C4-2B (cell line): ENCODE measurements at regions not wholly inside any gene's neighbourhood (a gene's known extent, or its start where the extent isn't known, plus 50 kb on each side); places are given as distances from the start of the nearest gene placed in this dataset.

Experiments used
- ZFX ChIP-seq: fragments of 450-650 bp; IDR thresholded peaks from 2 replicates; pipeline ENCODE4 v1.6.1; 2017
- TF ChIP-seq, protein P1 (sequence below): fragments of 450-650 bp; conservative IDR thresholded peaks from 2 replicates; pipeline ENCODE4 v1.5.1; 2017; ENCODE audit warnings: mild to moderate bottlenecking

DNA sequence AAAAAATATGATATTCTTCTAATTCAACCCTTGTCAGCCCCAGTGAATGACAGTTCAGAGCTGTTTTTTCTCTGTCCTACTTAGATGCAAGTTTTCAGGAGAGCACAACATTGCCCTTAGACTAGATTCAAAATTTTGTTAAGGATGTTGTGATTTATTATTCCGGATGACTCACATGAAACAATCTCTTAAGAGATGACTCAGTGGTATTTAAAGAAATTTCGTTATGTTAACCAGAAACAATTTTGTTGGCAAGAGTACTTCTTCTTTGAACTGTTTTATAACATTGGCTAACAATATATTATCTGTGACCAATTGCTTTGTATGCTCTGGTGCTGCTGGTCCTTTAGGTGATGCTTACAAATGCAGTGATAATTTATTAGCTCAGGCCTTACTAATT is 132.0 kb downstream of the IZUMO3 start:
- TF ChIP-seq, protein P1, sequence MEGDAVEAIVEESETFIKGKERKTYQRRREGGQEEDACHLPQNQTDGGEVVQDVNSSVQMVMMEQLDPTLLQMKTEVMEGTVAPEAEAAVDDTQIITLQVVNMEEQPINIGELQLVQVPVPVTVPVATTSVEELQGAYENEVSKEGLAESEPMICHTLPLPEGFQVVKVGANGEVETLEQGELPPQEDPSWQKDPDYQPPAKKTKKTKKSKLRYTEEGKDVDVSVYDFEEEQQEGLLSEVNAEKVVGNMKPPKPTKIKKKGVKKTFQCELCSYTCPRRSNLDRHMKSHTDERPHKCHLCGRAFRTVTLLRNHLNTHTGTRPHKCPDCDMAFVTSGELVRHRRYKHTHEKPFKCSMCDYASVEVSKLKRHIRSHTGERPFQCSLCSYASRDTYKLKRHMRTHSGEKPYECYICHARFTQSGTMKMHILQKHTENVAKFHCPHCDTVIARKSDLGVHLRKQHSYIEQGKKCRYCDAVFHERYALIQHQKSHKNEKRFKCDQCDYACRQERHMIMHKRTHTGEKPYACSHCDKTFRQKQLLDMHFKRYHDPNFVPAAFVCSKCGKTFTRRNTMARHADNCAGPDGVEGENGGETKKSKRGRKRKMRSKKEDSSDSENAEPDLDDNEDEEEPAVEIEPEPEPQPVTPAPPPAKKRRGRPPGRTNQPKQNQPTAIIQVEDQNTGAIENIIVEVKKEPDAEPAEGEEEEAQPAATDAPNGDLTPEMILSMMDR = no peak
- TF ChIP-seq ZFX = no peak
